Myocyte (in vitro differentiated cells): ENCODE measurements at regions not wholly inside any gene's neighbourhood (a gene's known extent, or its start where the extent isn't known, plus 50 kb on each side); places are given as distances from the start of the nearest gene placed in this dataset.
A peak's percentile ranks its signal among the peaks of the same experiment; 100 is the strongest.

Experiments used
- DNase-seq: peaks from one replicate; pipeline ENCODE4 v3.0.0-alpha.2; 2012; ENCODE audit warnings: low read depth

DNA sequence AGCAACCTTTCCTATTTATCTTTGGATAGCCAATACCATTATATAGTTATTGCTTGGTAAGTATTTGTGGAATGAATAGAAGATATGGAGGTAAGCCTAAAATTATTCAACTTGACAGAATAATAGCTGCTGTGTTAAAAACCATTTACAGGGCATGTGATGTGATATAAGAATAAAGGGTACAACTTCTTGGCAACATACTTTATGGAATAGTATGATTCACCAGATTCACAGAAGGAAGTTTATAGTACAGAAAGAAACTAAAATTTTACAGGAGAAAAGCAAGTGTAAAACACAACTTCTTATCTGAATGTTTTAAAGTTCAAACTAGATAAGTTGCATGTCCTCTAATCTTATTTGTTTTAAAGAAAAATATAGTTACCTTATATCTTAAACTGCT, 186.4 kb upstream of the ZRANB2 start:
- DNase-seq, result no peak

DNA sequence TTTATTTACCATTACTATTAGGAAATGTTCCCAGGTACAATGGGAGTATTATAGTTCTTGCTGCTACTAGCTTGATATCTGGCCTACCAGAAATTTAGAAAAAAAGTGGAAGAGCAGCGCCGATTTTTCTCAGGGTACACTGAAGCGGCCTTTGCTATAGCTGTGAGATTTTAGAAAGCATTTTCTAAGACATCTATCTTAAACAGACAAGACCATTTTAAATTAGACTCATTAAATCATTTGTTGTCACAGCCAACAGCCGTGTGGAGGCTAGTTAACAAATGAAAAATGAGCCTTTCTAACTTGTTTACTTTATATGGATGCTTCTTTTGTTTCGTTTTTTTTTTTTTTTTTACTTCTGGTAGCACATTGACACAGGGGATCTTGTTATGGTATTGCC, 183.2 kb upstream of the ZRANB2 start:
- DNase-seq, result no peak

DNA sequence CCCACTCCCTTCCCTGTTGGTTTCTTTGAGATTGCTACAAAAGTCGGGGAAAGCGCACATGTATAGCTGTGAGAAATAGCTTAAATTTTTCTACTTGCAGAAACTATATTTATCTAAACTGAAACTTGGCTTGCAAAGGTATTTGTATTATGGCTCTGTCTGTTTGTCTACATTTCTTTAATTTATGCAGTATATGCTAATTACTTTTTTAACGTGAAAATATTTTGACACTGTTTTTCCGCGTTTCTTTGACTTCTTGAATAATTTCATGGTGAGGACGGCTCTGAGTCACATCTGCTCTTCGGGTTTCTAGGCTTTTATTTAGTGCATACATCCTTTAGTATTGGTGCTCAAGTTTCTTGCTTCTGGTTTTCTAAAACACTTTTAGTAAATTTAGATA, 182.1 kb upstream of the ZRANB2 start:
- no peak for DNase-seq

DNA sequence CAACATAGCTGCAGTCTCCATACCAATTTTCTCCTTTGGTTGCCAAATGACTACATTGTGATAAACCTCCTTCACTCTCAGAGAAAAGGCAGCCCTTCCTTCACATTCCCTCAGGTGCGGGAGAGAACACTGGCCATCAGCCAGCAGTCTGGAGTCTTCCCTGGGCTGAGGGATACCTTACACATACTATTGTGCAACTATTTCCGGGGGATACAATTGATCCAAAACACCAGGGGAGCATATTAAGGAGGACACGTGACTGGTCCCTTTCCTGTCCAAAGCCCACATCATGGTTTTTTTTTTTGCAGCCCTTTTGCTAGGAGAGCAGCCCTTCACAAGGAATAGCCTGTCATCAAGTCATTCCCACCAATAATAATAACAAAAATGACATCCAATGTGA, 172.1 kb upstream of the ZRANB2 start:
- no peak for DNase-seq

DNA sequence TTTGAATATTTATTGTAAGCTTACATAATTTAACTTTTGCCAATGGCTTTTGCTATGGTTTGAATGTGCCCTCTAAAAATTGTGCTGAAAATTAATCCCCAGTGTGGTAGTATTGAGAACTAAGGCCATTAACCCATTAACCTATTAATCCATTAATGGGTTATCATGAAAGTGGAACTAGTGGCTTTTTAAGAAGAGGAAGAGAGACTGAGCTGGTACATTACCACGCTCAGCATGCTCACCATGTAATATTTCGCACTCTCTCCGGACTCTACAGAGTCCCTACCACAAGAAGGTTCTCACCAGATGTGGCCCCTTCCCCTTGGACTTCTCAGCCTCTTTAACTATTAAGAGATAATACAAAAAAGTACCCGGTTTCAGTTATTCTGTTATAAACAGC, 164.4 kb upstream of the ZRANB2 start:
- no peak for DNase-seq

DNA sequence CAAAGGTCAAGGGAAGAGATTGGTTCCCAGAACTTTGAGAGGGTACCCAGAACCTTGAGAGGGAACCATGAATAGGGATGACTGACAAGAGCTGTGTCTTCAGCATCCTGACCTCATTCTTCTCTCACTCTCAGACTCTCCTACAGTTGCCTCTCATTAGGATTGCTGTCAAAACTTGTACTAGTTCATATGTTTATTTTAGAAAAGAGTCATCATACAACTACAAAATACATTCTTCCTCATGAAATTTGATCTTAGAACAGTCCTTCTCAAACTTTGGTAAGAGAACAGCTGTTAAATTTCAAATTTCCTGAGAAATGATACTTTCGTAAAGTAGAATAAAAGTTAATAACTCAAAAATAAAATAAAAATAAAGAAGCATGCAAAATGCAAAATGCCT, 161.4 kb upstream of the ZRANB2 start:
- peak; percentile 53 for DNase-seq

DNA sequence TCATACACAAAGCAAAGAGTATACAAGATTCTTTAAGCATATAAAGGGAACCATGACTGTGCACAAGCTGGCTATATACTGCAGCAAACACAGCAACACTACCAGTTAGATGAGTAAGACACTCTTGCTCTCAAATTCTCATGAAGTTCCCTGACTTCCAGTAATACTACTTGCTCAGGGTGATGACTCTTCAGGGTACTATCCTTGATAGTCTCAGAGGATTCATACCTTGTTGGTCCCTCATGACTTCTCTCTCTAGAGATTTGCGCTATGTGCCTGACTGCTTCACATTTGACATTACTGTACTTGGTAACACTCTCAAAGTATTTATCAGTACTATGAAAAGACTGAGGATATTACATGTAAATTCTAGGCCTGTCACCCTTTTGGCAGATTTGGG, 159.8 kb upstream of the ZRANB2 start:
- no peak for DNase-seq

DNA sequence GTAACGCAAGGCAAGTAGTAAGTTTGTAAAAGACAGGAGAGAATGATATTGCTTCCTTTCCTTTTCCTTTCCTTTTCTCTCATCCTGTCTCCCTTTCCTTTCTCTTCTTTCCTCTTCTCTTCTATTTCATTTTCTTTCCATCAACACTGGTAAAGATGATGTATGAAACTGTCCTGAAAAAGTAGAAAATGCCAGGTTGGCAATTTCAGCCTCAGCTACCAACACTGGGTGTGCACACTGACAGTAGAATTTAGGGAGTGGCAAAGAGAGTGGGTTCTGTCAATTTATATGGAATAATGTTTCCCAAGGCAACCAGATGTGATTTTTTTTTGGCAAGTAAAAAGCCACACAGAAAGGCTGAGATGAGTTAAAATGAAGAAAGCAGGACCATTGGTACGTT, 155.7 kb upstream of the ZRANB2 start:
- no peak for DNase-seq

DNA sequence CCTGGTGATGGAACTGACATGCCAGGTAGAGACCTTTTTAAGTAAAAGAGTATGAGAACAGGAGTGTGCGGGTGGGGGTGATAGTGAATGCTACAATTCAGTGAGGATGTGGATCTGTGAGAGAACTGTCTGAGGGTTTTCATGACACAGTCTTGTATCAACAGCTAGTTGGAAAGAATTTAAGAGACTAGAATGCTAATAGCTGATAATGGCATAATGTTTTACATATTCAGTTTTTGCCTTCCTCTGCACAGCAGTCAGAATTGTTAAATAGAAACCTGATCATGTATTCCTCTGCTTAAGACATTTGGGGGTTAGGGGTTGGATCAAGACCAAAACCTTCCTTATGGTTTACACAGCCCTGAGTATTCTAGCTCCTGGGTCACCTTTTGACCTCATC, 152.8 kb upstream of the ZRANB2 start:
- DNase-seq, result no peak

DNA sequence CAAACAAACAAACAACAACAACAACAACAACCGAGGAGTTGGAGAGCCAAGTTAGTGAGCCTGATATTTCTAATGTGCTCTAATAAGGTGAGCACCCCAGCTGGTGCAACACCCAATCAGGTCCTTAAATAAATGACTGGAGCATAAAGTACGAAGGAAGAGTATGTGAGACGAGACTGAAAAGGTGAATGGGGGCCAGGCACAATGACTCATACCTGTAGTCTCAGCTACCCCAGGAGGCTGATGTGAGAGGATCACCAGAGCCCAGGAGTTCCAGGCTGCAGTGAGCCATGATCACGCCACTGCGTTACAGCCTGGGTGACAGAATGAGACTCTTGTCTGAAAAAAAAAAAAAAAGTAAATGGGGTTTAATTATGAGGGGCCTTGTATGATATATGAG, 152.0 kb upstream of the ZRANB2 start:
- DNase-seq, result no peak

DNA sequence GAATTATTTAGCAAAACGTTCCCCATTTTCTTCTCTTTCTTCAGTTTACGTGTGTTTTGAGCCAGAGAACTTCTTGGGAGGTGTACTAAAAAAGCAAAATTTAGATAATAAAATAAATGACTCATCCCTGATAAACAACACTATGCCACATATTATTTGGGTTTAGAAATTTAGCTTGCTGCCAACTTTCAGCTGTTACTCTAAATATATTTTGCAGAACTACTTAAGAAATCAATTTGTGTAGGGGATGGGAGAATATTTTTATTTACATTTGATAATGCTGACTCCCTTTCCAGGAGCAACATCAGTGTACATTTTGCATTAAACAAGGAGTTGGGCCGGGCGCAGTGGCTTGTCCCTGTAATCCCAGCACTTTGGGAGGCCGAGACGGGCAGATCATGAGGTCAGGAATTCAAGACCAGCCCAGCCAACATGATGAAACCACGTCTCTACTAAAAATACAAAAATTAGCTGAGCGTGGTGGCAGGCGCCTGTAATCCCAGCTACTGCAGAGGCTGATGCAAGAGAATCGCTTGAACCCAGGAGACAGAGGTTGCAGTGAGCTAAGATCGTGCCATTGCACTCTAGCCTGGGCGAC, 151.4 kb upstream of the ZRANB2 start:
- DNase-seq, result peak; percentile 45

DNA sequence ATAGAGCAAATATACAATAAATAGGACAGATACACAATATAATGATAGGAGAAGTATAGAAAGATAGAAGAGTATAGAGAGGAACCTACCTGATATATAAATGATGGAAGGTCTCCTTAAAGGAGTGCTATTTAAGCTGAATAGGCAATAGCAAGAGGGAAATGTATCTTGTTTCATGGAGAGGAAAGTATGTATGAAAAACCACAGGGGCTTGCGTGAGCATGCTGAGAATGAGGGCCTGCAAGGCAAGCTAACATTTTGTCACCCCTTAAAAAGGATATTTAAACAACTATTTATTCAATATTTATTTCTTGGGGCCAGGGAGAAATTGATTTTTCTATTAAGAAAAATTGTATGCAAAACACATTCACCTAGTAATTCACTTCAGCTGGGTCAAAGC, 150.9 kb upstream of the ZRANB2 start:
- DNase-seq, result peak; percentile 53

DNA sequence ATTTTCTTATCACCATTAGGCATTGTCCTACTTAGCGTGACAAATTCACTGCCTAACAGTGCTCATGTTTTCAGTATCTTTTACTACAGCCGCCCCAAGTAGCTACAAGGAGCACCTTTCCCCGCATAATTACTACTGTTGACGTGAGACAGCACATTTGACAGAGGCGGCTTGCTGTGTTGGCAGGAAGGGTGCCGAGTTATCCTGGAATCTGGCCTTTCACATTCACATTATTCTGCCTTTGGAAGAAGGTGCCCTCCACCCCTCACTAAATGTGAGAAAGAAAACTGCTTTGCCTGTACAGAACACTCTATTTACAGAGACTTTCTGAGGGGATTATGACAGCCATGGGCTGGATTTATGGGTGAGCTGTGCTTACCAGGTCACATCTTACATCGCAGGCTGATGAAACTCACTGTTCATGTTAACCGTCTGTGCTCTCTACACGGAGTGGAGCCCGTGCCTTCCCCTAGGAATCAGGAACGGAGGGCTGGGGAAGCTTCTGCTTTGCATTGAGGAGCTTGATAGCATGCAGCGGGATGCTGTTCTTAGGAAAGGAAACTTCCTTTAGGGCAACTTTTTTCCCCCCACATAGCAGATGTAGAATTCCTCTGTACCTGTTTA, 148.0 kb upstream of the ZRANB2 start:
- DNase-seq, result no peak

DNA sequence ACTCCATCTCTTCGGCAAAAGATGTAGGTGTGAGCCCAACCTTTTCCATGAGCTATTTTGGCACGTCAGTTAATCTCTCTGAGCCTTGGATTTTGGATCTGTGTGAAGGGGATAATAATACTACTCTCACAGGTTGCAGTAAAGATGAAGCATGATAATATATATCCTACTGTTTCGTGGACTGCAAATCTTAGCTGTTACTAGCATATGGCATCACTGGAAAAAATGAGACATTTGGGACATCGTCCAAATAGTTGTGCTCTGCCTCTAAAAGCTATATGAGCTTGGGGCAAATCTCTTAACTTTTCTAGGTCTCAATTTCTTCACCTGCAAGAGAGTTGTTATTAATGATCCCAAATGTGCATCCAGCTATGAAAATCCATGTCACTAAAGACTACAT, 147.4 kb upstream of the ZRANB2 start:
- no peak for DNase-seq

DNA sequence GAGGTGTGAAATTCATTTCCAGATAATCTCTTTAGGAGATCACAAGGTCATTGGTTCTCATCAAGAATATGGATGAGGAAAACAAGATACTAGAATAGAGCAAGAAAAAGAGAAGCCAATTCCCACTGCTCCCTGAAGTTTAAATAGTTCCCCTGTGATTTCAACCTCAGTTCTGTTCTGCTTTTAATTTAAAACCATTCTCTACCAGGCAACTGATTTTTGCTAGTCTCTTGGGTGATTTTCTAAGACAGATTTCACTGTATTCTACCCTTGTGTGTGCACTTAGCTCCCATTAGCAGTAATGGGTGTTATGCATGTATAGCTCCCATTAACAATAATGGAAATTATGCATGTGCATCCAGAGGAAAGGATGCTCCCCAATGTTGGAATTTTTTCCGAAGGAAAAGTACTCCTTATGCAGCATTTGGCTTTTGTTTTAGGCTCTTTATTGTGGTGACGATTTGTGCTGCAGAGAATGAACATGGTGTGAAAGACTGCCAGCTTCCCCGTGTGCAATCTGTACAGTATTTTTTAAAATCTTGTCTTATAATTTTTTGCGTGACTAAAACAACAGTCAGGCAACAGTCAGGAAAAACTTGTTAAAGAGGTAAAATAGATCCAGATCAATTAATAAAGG, 144.0 kb upstream of the ZRANB2 start:
- no peak for DNase-seq

DNA sequence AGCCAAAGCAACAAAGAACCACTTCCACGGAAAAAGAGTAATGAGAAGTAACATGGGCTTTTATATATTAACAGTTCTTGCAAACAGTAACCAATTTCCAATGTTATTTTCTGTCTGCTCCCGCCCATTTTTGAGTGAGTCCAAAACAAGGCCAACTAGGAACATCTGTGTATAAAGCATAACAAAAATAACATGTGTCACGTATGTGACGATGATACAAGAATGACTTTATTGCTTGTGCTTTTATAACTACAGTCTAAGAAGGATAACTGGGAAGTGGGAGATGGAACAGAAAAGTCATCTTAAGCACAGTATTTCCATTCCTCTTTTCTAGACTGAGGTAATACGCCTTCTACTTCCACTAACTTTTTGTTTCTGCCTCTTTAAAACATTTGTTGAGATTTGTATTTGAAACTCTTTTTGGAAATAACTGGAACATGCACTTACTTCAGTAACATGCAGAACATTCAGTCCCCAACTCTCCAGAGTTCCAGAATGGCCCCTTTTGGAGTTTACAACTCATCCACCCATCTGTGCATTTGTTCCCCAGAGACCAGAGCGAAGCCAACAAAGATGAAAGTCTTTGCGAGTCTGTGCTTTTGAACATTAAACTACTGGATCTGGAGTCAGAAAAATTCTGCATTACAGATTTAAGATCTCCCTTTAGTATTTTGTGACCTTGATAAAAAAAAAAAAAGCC, 143.0 kb upstream of the ZRANB2 start:
- DNase-seq, result no peak

DNA sequence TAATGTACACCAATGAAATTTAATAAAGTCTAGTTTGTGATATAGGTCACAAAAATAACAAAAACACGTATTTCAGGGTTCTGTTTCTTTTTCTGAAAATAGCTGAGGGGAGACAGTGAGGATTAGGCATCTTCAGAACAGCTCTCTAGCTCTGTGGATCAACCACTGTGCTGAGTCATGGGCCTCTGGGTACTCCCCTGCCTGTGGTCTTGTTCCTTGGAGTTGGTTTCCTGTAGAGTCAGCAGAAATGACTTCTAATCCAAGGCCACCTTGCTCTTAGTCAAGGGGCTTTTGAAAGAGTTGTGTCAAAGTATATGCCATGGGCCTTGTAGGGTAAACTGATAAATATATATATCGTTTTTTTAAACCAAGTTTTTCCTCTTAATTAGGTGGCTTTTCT, 141.8 kb upstream of the ZRANB2 start:
- peak; percentile 38 for DNase-seq

DNA sequence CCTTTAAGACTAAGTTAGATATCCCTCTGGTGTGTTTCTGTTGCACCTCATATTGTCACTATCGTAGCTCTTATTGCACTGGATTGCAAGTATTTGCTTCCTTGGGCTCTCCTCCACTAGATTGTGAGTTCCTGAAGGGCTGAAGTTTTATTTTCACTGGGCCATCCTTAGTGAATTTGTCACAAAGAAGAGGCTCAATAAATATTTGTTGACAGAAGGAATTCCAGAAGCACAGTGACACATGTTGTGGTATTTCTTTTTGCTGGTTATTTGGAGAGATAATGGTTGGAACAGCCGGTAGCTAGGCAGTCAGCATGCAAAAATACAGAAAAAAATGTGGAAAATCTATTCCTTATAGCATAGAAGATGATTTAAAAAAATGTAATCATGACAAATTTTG, 129.9 kb upstream of the ZRANB2 start:
- peak; percentile 54 for DNase-seq

DNA sequence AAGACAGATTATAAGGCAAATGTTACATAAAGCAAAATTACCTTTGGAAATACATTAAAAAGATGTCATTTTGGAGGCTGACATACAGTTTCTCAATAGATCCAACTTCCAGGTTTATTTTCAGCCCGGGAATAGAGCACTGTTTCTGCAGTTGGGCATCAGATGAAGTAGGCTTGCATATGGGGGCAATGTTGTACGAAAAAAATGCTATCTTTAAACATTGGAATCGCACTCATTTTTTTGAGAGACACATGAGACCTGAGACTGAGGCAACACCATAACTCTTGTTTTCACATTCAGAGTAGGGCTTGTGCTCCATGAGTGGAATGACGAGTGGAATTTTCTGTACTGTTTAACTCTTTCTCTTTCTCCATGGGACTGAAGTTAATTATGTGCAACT, 122.4 kb upstream of the ZRANB2 start:
- DNase-seq, result no peak

DNA sequence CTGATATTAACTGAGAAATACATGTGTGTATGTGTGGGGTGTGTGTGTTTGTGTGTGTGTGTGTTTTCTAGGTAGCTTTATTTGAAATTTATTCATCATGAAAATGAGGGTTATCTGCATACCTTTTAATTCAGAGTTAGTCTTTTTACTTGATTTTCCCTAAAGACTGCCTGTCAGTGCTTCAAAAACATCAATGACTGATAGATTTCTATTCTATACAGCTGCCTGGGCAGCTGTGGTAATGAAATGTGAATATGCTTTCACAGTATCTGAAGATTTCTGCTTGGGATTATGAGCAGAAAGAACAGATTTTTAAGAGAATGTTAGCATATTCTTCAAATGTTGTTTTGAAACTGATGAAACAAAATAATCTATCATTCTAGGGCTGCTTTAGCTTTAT, 119.7 kb upstream of the ZRANB2 start:
- no peak for DNase-seq

DNA sequence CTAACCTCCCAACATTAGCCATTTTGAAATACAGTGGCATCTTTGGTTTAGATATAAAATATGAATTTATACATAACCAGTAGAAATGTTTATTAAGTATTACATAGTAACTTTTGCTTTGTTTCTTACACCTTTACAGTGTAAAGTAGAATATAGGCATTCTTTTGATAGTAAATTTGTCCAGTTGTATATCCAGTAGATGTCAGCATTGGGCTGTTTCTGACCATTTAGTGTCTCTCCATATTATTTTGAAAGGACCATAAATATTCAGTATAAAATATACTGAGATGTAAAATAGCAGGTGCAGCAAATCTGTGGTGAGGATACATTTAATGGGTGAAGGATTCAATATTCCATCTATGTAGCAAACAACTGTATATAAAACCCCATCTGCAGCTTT, 115.8 kb upstream of the ZRANB2 start:
- peak; percentile 56 for DNase-seq

DNA sequence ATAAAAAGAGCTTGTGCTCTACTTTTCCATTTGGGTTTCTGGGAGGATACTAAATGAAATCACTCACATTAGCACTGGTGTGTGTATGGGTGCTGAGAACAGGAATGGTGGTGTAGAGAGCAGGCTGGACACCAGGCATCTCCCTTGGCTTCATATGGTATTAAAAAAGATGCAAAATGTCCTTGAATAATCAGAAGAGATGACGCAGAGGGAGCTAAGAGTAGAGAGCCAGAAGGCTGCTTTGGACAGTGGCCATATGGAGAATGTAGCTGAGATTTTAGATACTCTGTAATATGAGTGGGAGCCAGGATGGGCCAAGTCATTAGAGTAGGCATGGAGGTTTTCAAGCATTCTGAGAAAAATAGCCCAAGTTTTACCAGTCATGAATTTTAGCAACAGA, 112.3 kb upstream of the ZRANB2 start:
- peak; percentile 11 for DNase-seq

DNA sequence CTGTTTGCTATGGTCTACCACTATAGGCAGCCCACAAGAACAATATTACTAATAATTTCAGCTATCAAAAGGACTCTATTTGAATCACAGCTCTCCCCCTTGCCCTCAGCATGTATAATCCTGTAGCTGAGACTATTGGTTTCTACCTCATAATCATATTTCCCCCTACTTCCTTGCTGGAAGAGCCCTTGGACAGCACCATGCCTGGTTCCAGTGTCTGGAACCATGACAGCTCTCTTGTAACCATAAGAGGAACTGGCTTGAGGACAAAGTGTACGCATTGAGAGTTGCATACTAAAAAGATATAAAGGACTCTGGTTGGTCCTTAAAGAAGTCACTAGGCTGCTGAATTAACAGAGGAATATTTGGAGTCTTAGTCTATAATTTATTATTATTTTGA, 110.7 kb upstream of the ZRANB2 start:
- DNase-seq, result no peak
